NCI-H2107 treated with DMSO at 0.1 percent for 48 hours (cell line): ENCODE measurements at regions not wholly inside any gene's neighbourhood (a gene's known extent, or its start where the extent isn't known, plus 50 kb on each side); places are given as distances from the start of the nearest gene placed in this dataset.
A peak's percentile ranks its signal among the peaks of the same experiment; 100 is the strongest.

Experiments
- DNase-seq: peaks from one replicate; lab custom pipeline; 2025; ENCODE audit not compliant: unreplicated experiment; lab: John Stamatoyannopoulos, UW

GRCh38 chr5:61896811-61897210 is 409.2 kb upstream of the KIF2A start:
- DNase-seq, result no peak

GRCh38 chr5:61897251-61897650 is 408.8 kb upstream of the KIF2A start:
- no peak for DNase-seq

- no peak for DNase-seq
Measured at GRCh38 chr5:61901997-61902396, 404.0 kb upstream of the KIF2A start.

GRCh38 chr5:61904730-61905129 is 401.3 kb upstream of the KIF2A start:
- DNase-seq, result no peak

- no peak for DNase-seq
Measured at GRCh38 chr5:61905613-61906012, 400.4 kb upstream of the KIF2A start.

- no peak for DNase-seq
Measured at GRCh38 chr5:61906820-61907219, 399.2 kb upstream of the KIF2A start.

- DNase-seq, result no peak
Measured at GRCh38 chr5:61907995-61908394, 398.0 kb upstream of the KIF2A start.

GRCh38 chr5:61910771-61911170 is 395.2 kb upstream of the KIF2A start:
- DNase-seq, result no peak

GRCh38 chr5:61912559-61912958 is 393.4 kb upstream of the KIF2A start:
- no peak for DNase-seq

- no peak for DNase-seq
Measured at GRCh38 chr5:61915646-61916045, 390.4 kb upstream of the KIF2A start.

- DNase-seq, result no peak
Measured at GRCh38 chr5:61916621-61917620, 389.1 kb upstream of the KIF2A start.

- no peak for DNase-seq
Measured at GRCh38 chr5:61918611-61919010, 387.4 kb upstream of the KIF2A start.

- DNase-seq, result no peak
Measured at GRCh38 chr5:61919920-61920319, 386.1 kb upstream of the KIF2A start.

GRCh38 chr5:61924251-61924650 is 381.8 kb upstream of the KIF2A start:
- DNase-seq, result no peak

GRCh38 chr5:61926911-61927310 is 379.1 kb upstream of the KIF2A start:
- no peak for DNase-seq

GRCh38 chr5:61931236-61931635 is 374.8 kb upstream of the KIF2A start:
- no peak for DNase-seq

- peak; percentile 5 for DNase-seq
Measured at GRCh38 chr5:61933787-61934626, 372.0 kb upstream of the KIF2A start.

- no peak for DNase-seq
Measured at GRCh38 chr5:61941637-61942036, 364.4 kb upstream of the KIF2A start.

GRCh38 chr5:61942462-61943049 is 363.4 kb upstream of the KIF2A start:
- no peak for DNase-seq

- DNase-seq, result no peak
Measured at GRCh38 chr5:61943713-61944112, 362.3 kb upstream of the KIF2A start.

GRCh38 chr5:61948151-61948550 is 357.9 kb upstream of the KIF2A start:
- no peak for DNase-seq
